Neural progenitor cell (in vitro differentiated cells): ENCODE measurements at regions not wholly inside any gene's neighbourhood (a gene's known extent, or its start where the extent isn't known, plus 50 kb on each side); places are given as distances from the start of the nearest gene placed in this dataset.

ENCODE experiments used
- DNase-seq: peaks from one replicate; pipeline ENCODE4 v3.0.0-alpha.2; 2016; ENCODE audit warnings: low spot score
- H2AFZ ChIP-seq: fragments of 200-600 bp; sonication (generic); replicated peaks from 2 replicates; pipeline ENCODE4 v1.6.1; 2016; ENCODE audit warnings: antibody characterized with exemption
- H3F3A ChIP-seq: fragments of 200-600 bp; sonication (generic); 2 replicates; pipeline ENCODE4 v1.6.1; 2016; ENCODE audit warnings: antibody characterized with exemption, low read depth
- H3K27ac ChIP-seq: fragments of 200-600 bp; sonication (generic); 2 replicates; pipeline ENCODE4 v1.5.1; 2016; ENCODE audit warnings: mild to moderate bottlenecking
- H3K27me3 ChIP-seq: fragments of 200-600 bp; sonication (generic); 2 replicates; pipeline ENCODE4 v1.6.1; 2016; ENCODE audit warnings: mild to moderate bottlenecking, moderate library complexity
- H3K36me3 ChIP-seq: fragments of 200-600 bp; sonication (generic); 2 replicates; pipeline ENCODE4 v1.5.1; 2016
- H3K4me1 ChIP-seq: fragments of 200-600 bp; sonication (generic); 2 replicates; pipeline ENCODE4 v1.6.1; 2016; ENCODE audit warnings: mixed run types
- H3K4me2 ChIP-seq: fragments of 200-600 bp; sonication (generic); 2 replicates; pipeline ENCODE4 v1.6.1; 2016
- H3K4me3 ChIP-seq: fragments of 200-600 bp; sonication (generic); 2 replicates; pipeline ENCODE4 v1.5.1; 2016
- H3K79me2 ChIP-seq: fragments of 200-600 bp; sonication (generic); 2 replicates; pipeline ENCODE4 v1.6.1; 2016; ENCODE audit warnings: low read depth
- H3K9ac ChIP-seq: fragments of 200-600 bp; sonication (generic); 2 replicates; pipeline ENCODE4 v1.6.1; 2016
- H3K9me3 ChIP-seq: fragments of 200-600 bp; sonication (generic); 2 replicates; pipeline ENCODE4 v1.5.1; 2016; ENCODE audit warnings: low read depth
- H4K20me1 ChIP-seq: fragments of 200-600 bp; sonication (generic); 2 replicates; pipeline ENCODE4 v1.6.1; 2016; ENCODE audit warnings: low read depth
- H3K27ac Mint-ChIP-seq: 3 replicates; pipeline ENCODE4 v1.8.0; 2021; ENCODE audit warnings: mixed read lengths
- H3K27me3 Mint-ChIP-seq: 2 replicates; pipeline ENCODE4 v1.8.0; 2022; ENCODE audit warnings: low read depth, mild to moderate bottlenecking, inconsistent platforms, moderate library complexity, mixed read lengths; ENCODE audit not compliant: insufficient read depth
- H3K36me3 Mint-ChIP-seq: 3 replicates; pipeline ENCODE4 v1.8.0; 2021; ENCODE audit warnings: mixed read lengths
- H3K4me1 Mint-ChIP-seq: 3 replicates; pipeline ENCODE4 v1.8.0; 2021; ENCODE audit warnings: mixed read lengths
- H3K4me3 Mint-ChIP-seq: 3 replicates; pipeline ENCODE4 v1.8.0; 2021; ENCODE audit warnings: mild to moderate bottlenecking, moderate library complexity, mixed read lengths
- H3K9me3 Mint-ChIP-seq: 3 replicates; pipeline ENCODE4 v1.8.0; 2020; ENCODE audit warnings: mixed read lengths
- EZH2 ChIP-seq: fragments of 200-600 bp; sonication (generic); IDR thresholded peaks from 2 replicates; pipeline ENCODE4 v1.6.1; 2017; ENCODE audit warnings: antibody characterized with exemption, mild to moderate bottlenecking, moderate library complexity
- EZH2phosphoT487 ChIP-seq: fragments of 200-600 bp; sonication (generic); IDR thresholded peaks from 2 replicates; pipeline ENCODE4 v1.6.1; 2017; ENCODE audit warnings: antibody characterized with exemption
- TF ChIP-seq, protein P1 (sequence below): fragments of 200-600 bp; sonication (generic); IDR thresholded peaks from 2 replicates; pipeline ENCODE4 v1.5.1; 2017; ENCODE audit warnings: antibody characterized with exemption, mild to moderate bottlenecking

DNA sequence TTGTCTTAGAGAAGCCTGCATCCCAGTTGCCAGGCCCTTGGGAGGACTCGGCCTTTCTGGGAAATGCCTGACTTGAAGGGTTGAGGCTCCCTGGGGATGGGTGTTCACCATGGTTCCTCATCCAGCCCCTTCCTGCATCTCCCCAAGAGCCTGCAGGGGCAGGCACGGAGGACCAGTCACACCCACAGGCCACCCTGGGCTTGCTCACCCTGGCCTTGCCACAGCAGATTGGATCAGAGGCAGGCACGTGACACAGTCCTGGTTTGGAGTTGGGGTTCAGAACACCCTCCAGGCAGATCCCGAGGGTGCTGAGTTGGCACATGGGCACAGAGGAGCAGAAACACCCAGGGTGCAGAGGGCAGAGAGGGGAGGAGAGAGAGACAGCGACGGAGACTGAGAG is 286.1 kb downstream of the PBX3 start:
- H3K27me3 ChIP-seq, result no peaks in the 10 kb centered on the region
- H2AFZ ChIP-seq, result no peak overlapping the region
- H3F3A ChIP-seq, result no peaks in the 10 kb centered on the region
- H3K9me3 ChIP-seq, result no peaks in the 10 kb centered on the region
- no peak overlapping the region for H3K4me2 ChIP-seq
- no peak overlapping the region for H3K27ac ChIP-seq
- H3K4me3 ChIP-seq, result no peak overlapping the region
- TF ChIP-seq EZH2 (no peak), EZH2phosphoT487 (no peak)
- TF ChIP-seq, protein P1, sequence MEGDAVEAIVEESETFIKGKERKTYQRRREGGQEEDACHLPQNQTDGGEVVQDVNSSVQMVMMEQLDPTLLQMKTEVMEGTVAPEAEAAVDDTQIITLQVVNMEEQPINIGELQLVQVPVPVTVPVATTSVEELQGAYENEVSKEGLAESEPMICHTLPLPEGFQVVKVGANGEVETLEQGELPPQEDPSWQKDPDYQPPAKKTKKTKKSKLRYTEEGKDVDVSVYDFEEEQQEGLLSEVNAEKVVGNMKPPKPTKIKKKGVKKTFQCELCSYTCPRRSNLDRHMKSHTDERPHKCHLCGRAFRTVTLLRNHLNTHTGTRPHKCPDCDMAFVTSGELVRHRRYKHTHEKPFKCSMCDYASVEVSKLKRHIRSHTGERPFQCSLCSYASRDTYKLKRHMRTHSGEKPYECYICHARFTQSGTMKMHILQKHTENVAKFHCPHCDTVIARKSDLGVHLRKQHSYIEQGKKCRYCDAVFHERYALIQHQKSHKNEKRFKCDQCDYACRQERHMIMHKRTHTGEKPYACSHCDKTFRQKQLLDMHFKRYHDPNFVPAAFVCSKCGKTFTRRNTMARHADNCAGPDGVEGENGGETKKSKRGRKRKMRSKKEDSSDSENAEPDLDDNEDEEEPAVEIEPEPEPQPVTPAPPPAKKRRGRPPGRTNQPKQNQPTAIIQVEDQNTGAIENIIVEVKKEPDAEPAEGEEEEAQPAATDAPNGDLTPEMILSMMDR, result no peak
- Mint-ChIP-seq H3K4me1 (peaks cover 14% of the 10 kb centered on the region), H3K36me3 (no peaks in the 10 kb centered on the region), H3K9me3 (no peaks in the 10 kb centered on the region), H3K4me3 (no peak overlapping the region), H3K27ac (no peak overlapping the region), H3K27me3 (peaks cover 12% of the 10 kb centered on the region)
- DNase-seq, result no peak
- H3K9ac ChIP-seq, result no peak overlapping the region
- no peaks in the 10 kb centered on the region for H3K79me2 ChIP-seq
- no peaks in the 10 kb centered on the region for H3K36me3 ChIP-seq
- no peaks in the 10 kb centered on the region for H3K4me1 ChIP-seq
- no peaks in the 10 kb centered on the region for H4K20me1 ChIP-seq

DNA sequence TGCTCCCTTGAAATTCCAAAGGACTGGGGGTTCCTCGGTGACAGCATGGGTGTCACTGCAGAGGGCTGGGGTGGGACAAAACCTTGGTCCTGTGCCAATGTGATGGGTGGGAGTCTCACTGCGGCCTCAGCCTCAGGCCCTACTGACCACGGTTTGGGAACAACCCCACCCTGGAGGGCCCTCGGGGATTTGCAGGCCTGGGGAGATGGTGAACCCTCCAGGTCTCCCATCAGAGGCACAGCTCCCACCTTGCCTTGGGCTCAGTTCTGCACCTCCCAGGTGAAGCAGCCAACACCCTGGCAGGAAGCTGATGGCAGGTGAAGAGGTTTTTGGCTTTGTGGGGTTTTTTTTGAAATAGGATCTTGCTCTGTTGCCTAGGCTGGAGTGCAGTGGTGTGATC is 286.8 kb downstream of the PBX3 start:
- DNase-seq, result no peak
- Histone ChIP-seq H3K4me3 (no peak overlapping the region), H3K79me2 (no peaks in the 10 kb centered on the region), H3K4me2 (no peak overlapping the region), H3K9ac (no peak overlapping the region), H3K36me3 (no peaks in the 10 kb centered on the region), H2AFZ (no peak overlapping the region), H3K9me3 (no peaks in the 10 kb centered on the region), H3F3A (no peaks in the 10 kb centered on the region), H4K20me1 (no peaks in the 10 kb centered on the region), H3K4me1 (peaks cover 2% of the 10 kb centered on the region), H3K27ac (no peak overlapping the region), H3K27me3 (no peaks in the 10 kb centered on the region)
- Mint-ChIP-seq H3K36me3 (no peaks in the 10 kb centered on the region), H3K27ac (no peak overlapping the region), H3K4me3 (no peak overlapping the region), H3K9me3 (no peaks in the 10 kb centered on the region), H3K27me3 (peaks cover 12% of the 10 kb centered on the region), H3K4me1 (peaks cover 18% of the 10 kb centered on the region)
- TF ChIP-seq, protein P1, result no peak
- TF ChIP-seq EZH2 (no peak), EZH2phosphoT487 (no peak)

DNA sequence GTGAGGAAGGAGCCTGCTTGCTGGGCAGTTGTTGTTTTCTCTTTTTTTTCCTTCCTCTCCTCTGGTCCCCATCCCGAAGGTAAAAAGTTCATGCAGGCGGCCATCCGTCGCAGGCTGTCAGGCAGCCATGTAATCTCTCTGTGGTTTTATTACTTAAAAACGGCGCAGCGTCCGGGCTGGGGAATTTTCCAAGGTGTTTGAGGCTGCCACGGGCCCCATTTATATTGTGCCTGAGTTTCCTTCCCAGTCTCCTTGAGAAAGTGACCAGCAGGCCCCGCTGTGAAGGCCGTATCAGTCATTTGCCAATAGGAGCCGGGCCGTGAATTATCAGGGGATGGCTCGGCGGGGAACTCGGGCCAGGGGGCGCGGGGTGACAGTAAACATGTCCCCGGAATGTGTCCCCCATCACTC is 289.7 kb downstream of the PBX3 start:
- Histone ChIP-seq H4K20me1 (no peaks in the 10 kb centered on the region), H3K9ac (no peak overlapping the region), H3K79me2 (no peaks in the 10 kb centered on the region), H2AFZ (no peak overlapping the region), H3F3A (no peaks in the 10 kb centered on the region), H3K4me1 (peaks cover 3% of the 10 kb centered on the region), H3K27me3 (no peaks in the 10 kb centered on the region), H3K4me3 (no peak overlapping the region), H3K36me3 (no peaks in the 10 kb centered on the region), H3K27ac (no peak overlapping the region), H3K4me2 (no peak overlapping the region), H3K9me3 (no peaks in the 10 kb centered on the region)
- Mint-ChIP-seq H3K27me3 (peaks cover 18% of the 10 kb centered on the region), H3K36me3 (no peaks in the 10 kb centered on the region), H3K9me3 (peaks cover 2% of the 10 kb centered on the region), H3K4me3 (no peak overlapping the region), H3K27ac (no peak overlapping the region), H3K4me1 (peaks cover 23% of the 10 kb centered on the region)
- DNase-seq, result no peak
- TF ChIP-seq, protein P1, result no peak
- no peak for TF ChIP-seq EZH2phosphoT487
- TF ChIP-seq EZH2, result no peak
